ENCODE measurements at regions not wholly inside any gene's neighbourhood (a gene's known extent, or its start where the extent isn't known, plus 50 kb on each side); places are given as distances from the start of the nearest gene placed in this dataset.

DNA sequence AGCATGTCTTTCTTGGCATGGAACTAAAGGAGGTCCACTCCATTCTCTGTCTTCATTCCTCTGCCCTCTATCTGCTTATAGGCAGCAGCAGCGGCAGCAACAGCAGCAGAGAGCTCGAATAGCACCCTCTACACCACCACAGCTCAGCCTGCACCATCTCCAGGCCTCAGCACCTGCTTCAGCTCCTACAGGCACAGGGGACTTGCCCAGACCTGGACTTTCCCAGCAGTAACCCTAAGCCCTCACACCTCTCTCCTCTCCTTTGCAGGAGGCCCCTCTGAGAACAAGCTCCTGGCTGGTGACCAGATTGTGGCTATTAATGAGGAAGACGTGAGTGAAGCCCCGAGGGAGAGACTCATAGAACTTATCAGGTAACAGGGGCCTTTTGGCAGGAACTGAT, 80.7 kb downstream of the FRMPD3 start:
- BruUV-seq (replicated peaks): no TSS peak
- no peak overlapping the region for H3K18ac ChIP-seq (ENCODE audit: low read depth, low read length)
- no peak for DNase-seq
- no peak overlapping the region for H2AFZ ChIP-seq (replicated peaks; ENCODE audit: low read length, poor library complexity)
- H2BK5ac ChIP-seq (ENCODE audit: low read depth, low read length, poor library complexity, severe bottlenecking): no peak overlapping the region
- dilution Hi-C loops (cut with HindIII; ENCODE audit: low sequenced_read_pairs, unreplicated experiment): no loop called here
- no peak overlapping the region for H2BK20ac ChIP-seq (ENCODE audit: low read depth, low read length)
- no CpG with 5 or more reads among the region's 4 CpGs for WGBS, 2 experiments (ENCODE audit: extremely low coverage in 2 of 2, insufficient read length in 1 of 2)
- no peaks in the 10 kb centered on the region for H3K36me3 ChIP-seq (ENCODE audit: control insufficient read depth, insufficient read depth, low read length)
- CTCF ChIA-PET: no interaction called here
- no peak overlapping the region for H2BK15ac ChIP-seq (ENCODE audit: low read depth, low read length)
- H4K20me1 ChIP-seq (ENCODE audit: insufficient read depth, low read length): no peaks in the 10 kb centered on the region
- no peak overlapping the region for H2BK120ac ChIP-seq (ENCODE audit: low read depth, low read length)
- no peak overlapping the region for H3K4me2 ChIP-seq (ENCODE audit: low read depth, low read length)
- H2AK9ac ChIP-seq (replicated peaks; ENCODE audit: low read depth, low read length, poor library complexity): no peak overlapping the region
- no peaks in the 10 kb centered on the region for H3K9me3 ChIP-seq (ENCODE audit: control insufficient read depth, insufficient read depth, low read length)
- no peak overlapping the region for H3K14ac ChIP-seq (replicated peaks; ENCODE audit: low read depth, low read length)
- H2AK5ac ChIP-seq (ENCODE audit: low read depth, low read length): no peak overlapping the region
- intact Hi-C loops (cut with micrococcal nuclease): no loop called here
- no peaks in the 10 kb centered on the region for H3K79me1 ChIP-seq (ENCODE audit: low read depth in 1 of 2, low read length in 2 of 2)
- TF ChIP-seq FOS (IDR thresholded peaks at IDR 0.05; ENCODE audit: low read depth, low read length) (no peak), MAFK (IDR thresholded peaks at IDR 0.05; ENCODE audit: low read depth, low read length) (no peak), RAD21 (IDR thresholded peaks at IDR 0.05; ENCODE audit: low read length) (no peak), CHD1 (IDR thresholded peaks at IDR 0.05; ENCODE audit: low read depth, low read length) (no peak), BHLHE40 (IDR thresholded peaks at IDR 0.05; ENCODE audit: low read depth, low read length) (no peak), MAZ (IDR thresholded peaks at IDR 0.05; ENCODE audit: borderline replicate concordance, low read depth, low read length) (no peak), CEBPB (IDR thresholded peaks at IDR 0.05; ENCODE audit: low read depth, low read length) (no peak), MXI1 (IDR thresholded peaks at IDR 0.05; ENCODE audit: borderline replicate concordance, low read depth, low read length) (no peak), RFX5 (IDR thresholded peaks at IDR 0.05; ENCODE audit: low read depth, low read length) (no peak), RCOR1 (IDR thresholded peaks at IDR 0.05; ENCODE audit: insufficient replicate concordance, low read length) (no peak), SMC3 (IDR thresholded peaks at IDR 0.05; ENCODE audit: low read depth, low read length) (no peak), POLR2A (IDR thresholded peaks at IDR 0.05; ENCODE audit: low read depth, low read length) (no peak), NFE2L2 (IDR thresholded peaks at IDR 0.05; ENCODE audit: low read depth, low read length) (no peak)
- TF ChIP-seq, protein P1, sequence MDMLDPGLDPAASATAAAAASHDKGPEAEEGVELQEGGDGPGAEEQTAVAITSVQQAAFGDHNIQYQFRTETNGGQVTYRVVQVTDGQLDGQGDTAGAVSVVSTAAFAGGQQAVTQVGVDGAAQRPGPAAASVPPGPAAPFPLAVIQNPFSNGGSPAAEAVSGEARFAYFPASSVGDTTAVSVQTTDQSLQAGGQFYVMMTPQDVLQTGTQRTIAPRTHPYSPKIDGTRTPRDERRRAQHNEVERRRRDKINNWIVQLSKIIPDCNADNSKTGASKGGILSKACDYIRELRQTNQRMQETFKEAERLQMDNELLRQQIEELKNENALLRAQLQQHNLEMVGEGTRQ (IDR thresholded peaks at IDR 0.05; ENCODE audit: low read depth, low read length): no peak
- TF ChIP-seq, protein P2, sequence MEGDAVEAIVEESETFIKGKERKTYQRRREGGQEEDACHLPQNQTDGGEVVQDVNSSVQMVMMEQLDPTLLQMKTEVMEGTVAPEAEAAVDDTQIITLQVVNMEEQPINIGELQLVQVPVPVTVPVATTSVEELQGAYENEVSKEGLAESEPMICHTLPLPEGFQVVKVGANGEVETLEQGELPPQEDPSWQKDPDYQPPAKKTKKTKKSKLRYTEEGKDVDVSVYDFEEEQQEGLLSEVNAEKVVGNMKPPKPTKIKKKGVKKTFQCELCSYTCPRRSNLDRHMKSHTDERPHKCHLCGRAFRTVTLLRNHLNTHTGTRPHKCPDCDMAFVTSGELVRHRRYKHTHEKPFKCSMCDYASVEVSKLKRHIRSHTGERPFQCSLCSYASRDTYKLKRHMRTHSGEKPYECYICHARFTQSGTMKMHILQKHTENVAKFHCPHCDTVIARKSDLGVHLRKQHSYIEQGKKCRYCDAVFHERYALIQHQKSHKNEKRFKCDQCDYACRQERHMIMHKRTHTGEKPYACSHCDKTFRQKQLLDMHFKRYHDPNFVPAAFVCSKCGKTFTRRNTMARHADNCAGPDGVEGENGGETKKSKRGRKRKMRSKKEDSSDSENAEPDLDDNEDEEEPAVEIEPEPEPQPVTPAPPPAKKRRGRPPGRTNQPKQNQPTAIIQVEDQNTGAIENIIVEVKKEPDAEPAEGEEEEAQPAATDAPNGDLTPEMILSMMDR (conservative IDR thresholded peaks at IDR 0.05; ENCODE audit: low read depth, low read length): no peak
- TF ChIP-seq, protein P3, sequence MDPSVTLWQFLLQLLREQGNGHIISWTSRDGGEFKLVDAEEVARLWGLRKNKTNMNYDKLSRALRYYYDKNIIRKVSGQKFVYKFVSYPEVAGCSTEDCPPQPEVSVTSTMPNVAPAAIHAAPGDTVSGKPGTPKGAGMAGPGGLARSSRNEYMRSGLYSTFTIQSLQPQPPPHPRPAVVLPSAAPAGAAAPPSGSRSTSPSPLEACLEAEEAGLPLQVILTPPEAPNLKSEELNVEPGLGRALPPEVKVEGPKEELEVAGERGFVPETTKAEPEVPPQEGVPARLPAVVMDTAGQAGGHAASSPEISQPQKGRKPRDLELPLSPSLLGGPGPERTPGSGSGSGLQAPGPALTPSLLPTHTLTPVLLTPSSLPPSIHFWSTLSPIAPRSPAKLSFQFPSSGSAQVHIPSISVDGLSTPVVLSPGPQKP (IDR thresholded peaks at IDR 0.05; ENCODE audit: borderline replicate concordance, low read depth, low read length): no peak
- no peak overlapping the region for H3K9ac ChIP-seq (ENCODE audit: low read depth, low read length)
- H3K27me3 ChIP-seq (ENCODE audit: control insufficient read depth, insufficient read depth, low read length): peaks cover 55% of the 10 kb centered on the region
- no peak overlapping the region for H3K23ac ChIP-seq (ENCODE audit: low read depth, low read length)
- H3K4me3 ChIP-seq (ENCODE audit: insufficient read depth, low read depth, low read length): no peak overlapping the region
- H3K27ac ChIP-seq (ENCODE audit: insufficient read depth, low read length): no peak overlapping the region
- H4K8ac ChIP-seq (ENCODE audit: low read depth in 2 of 2, low read length in 2 of 2): no peak overlapping the region
- H4K91ac ChIP-seq (ENCODE audit: insufficient read depth, low read depth, low read length): no peak overlapping the region
- no peak overlapping the region for H4K5ac ChIP-seq (ENCODE audit: low read depth, low read length)
- H3K4ac ChIP-seq (ENCODE audit: low read depth, low read length): no peak overlapping the region
- POLR2A ChIA-PET (ENCODE audit: unreplicated experiment): no interaction called here
- no peaks in the 10 kb centered on the region; the same call in 1 of the 2 replicates for H3K9me1 ChIP-seq (ENCODE audit: insufficient read depth, low read length)
- in situ Hi-C loops (cut with MboI; ENCODE audit: low sequenced_read_pairs): no loop called here
- H3K4me1 ChIP-seq (ENCODE audit: control insufficient read depth, insufficient read depth, low read length): no peaks in the 10 kb centered on the region
- H3K56ac ChIP-seq (ENCODE audit: extremely low read depth, insufficient read depth, low read length): no peak overlapping the region
- ATAC-seq (ENCODE audit: low read depth): no peak
